Stimulated activated effector memory CD8-positive, alpha-beta T cell treated with anti-CD3 and anti-CD28 coated beads, Interleukin-12 subunit alpha, Interleukin-12 subunit beta, amount 100 ng/mL, for 72 hours (primary cell): ENCODE measurements at regions not wholly inside any gene's neighbourhood (a gene's known extent, or its start where the extent isn't known, plus 50 kb on each side); places are given as distances from the start of the nearest gene placed in this dataset.
"Not testable (repeated sequence)": the region's sequence is repeated elsewhere in the genome, so short reads cannot be mapped to it uniquely, and the experiment has no call there.

Source experiments
- ATAC-seq: fragments of 150-1000 bp; cut with Tn5 transposase; 2 replicates; pipeline ENCODE4 v1.10.0; 2021
- DNase-seq, 2 donors: peaks; one replicate each; pipeline ENCODE4 v3.0.0; 2021 to 2022; ENCODE audit warnings: low spot score in 2 of 2
- H3K27ac Mint-ChIP-seq: one replicate; pipeline ENCODE4 v1.8.0; 2022; ENCODE audit warnings: mild to moderate bottlenecking, mixed read lengths
- H3K36me3 Mint-ChIP-seq: one replicate; pipeline ENCODE4 v1.8.0; 2022; ENCODE audit warnings: mild to moderate bottlenecking, mixed read lengths
- H3K4me1 Mint-ChIP-seq: one replicate; pipeline ENCODE4 v1.8.0; 2022; ENCODE audit warnings: mixed read lengths
- H3K4me3 Mint-ChIP-seq: one replicate; pipeline ENCODE4 v1.8.0; 2022; ENCODE audit warnings: mild to moderate bottlenecking, mixed read lengths
- H3K9me3 Mint-ChIP-seq: one replicate; pipeline ENCODE4 v1.8.0; 2022; ENCODE audit warnings: mixed read lengths

DNA sequence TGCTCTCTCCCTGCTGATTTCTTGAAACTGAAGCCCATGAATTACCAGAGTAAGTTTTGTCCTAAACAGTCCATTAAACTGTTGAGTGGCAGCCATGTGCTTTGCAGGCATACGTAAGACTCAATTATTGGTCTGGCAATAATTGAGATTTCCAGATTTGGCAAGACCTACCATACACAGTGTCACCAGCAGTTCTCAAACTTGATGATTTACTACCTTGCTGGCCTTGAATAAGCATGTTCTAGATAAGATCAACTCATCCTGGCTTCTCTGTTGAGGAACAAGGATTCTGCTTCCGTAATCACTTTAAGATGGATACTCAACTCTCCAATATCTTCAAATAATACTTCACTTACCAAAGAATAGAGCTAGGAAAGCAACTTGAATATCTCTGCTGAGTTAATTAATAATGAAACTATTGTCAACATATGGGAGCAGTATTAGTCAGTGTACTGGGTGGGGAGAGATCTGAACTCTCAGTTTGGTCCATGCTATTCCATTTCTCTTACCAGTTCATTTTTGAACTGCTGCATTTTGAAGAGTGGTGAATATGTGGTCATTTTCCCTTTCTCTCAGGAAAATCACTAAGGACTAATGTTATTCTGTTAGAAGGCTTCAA, 181.4 kb downstream of the IPMK start:
- Mint-ChIP-seq H3K27ac (no peak overlapping the region), H3K9me3 (no peaks in the 10 kb centered on the region), H3K4me3 (no peak overlapping the region), H3K36me3 (no peaks in the 10 kb centered on the region), H3K4me1 (no peaks in the 10 kb centered on the region)
- ATAC-seq (no peak), DNase-seq (no peak)

DNA sequence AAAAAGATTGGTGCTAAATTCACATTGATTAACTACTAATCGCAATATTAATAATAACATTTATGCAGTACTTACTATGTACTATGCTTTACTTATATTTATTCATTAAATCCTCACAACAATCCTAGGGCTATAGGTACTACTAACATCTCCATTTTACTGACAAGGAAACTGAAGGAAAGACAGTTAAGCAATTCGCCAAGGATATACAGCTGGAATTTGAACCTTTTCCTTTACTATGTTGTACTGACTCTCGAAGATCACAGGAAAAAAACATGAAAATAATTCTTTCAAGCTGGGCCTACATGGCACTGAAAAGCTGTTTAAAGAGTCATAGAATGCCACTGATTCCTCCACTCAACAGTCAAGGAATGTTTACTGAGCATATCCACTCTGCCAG, 185.4 kb downstream of the IPMK start:
- no peaks in the 10 kb centered on the region for H3K4me1 Mint-ChIP-seq
- DNase-seq (no peak), ATAC-seq (no peak)
- no peak overlapping the region for H3K4me3 Mint-ChIP-seq
- H3K9me3 Mint-ChIP-seq: no peaks in the 10 kb centered on the region
- no peaks in the 10 kb centered on the region for H3K36me3 Mint-ChIP-seq
- no peak overlapping the region for H3K27ac Mint-ChIP-seq

DNA sequence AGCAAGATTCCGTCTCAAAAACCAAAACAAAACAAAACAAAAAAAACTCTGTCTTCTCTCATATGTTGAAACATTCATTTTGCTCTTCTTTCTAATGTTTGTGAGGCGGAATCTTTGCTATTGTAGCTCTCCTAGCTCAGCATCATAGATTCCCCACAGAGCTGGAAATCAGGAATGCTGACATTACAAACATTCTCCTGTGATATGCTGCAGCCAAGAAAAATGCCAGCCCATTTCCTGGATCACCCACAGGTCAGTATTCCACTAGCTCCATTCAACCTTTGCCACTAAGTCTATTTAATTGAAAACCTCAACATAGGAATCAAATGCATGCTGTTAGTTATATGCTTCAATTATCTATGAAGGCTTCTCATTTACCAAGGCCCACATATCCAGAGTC, 186.3 kb downstream of the IPMK start:
- no peaks in the 10 kb centered on the region for H3K4me1 Mint-ChIP-seq
- H3K27ac Mint-ChIP-seq: no peak overlapping the region
- H3K4me3 Mint-ChIP-seq: no peak overlapping the region
- no peaks in the 10 kb centered on the region for H3K36me3 Mint-ChIP-seq
- no peak for DNase-seq
- no peaks in the 10 kb centered on the region for H3K9me3 Mint-ChIP-seq
- ATAC-seq: no peak

DNA sequence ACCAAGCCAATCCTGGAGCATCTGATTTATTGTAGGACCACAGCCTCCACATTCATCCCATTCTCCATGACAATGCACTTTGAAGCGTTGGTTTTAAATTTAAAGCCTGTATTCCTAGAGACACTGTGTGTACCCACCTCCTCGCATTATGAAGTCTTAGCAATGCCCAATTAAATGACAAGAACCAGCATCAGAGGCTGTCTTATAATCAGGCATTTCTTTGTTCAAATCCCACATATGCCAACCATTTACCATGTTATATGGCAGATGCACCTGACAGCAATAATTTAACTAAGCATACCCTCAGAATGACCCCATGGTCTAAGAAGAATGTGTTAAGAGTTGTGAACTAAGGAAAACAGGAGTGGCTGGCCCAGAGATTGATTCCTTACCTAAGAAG, 188.2 kb downstream of the IPMK start:
- H3K27ac Mint-ChIP-seq: no peak overlapping the region
- H3K9me3 Mint-ChIP-seq: no peaks in the 10 kb centered on the region
- H3K36me3 Mint-ChIP-seq: no peaks in the 10 kb centered on the region
- no peak overlapping the region for H3K4me3 Mint-ChIP-seq
- ATAC-seq (no peak), DNase-seq (no peak)
- no peaks in the 10 kb centered on the region for H3K4me1 Mint-ChIP-seq

DNA sequence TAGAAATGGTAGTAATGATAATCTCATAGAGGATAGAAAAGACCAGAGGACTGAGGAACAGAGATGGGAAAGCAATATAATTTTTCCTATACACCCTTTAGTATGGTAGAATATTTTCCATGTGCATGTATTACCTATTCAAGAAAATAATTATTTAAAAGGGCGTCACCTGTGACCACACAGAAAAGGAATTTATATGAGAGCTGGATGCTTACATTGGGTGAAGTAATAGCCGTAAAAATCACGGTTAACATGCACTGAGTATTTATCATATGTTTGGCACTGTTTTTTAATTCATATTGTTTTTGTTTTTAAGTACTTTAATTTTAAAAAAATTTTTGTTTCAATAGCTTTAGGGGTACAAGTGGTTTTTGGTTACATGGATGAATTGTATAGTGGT, 195.1 kb downstream of the IPMK start:
- H3K4me3 Mint-ChIP-seq: no peak overlapping the region
- DNase-seq (no peak), ATAC-seq (no peak)
- no peaks in the 10 kb centered on the region for H3K36me3 Mint-ChIP-seq
- H3K9me3 Mint-ChIP-seq: no peaks in the 10 kb centered on the region
- no peaks in the 10 kb centered on the region for H3K4me1 Mint-ChIP-seq
- H3K27ac Mint-ChIP-seq: no peak overlapping the region

DNA sequence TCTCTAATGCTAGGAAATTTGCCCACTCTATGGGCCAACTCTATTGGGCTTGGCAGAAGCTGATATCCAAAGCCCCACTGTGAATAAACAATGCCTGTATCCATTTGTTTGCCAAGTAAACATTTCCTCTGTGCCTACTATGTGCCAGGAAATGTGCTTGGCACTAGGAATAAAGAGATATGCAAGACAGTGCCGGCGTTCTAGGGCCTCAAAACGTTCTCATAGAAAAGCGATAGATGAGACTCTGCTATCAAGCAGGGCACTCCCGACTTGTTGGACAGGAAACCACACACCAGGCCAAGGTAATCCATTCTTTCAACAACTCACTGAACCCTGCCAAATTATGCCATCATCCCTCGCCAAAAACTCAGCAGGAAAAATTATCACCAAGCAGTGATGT, 196.7 kb downstream of the IPMK start:
- H3K27ac Mint-ChIP-seq: no peak overlapping the region
- no peaks in the 10 kb centered on the region for H3K36me3 Mint-ChIP-seq
- no peak overlapping the region for H3K4me3 Mint-ChIP-seq
- no peak for DNase-seq
- no peak for ATAC-seq
- no peaks in the 10 kb centered on the region for H3K4me1 Mint-ChIP-seq
- no peaks in the 10 kb centered on the region for H3K9me3 Mint-ChIP-seq

DNA sequence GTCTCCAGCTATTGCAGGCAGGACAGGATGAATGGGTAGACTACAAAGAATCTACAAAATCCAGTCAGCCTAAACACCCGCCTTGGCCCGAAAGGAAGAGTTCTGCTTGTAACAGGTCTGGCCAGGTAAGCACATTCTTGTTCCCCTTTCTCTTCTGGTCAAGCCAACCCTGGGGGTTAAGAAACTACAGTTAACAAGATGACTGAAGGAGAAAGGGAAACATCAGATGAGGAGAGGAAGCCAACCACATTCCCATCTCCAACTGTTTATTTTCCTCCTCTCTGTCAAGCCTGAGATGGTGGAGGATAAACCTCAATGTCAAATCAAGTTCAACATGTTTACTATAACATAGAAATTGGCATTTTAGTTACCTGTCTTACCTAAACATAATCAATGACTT, 198.9 kb downstream of the IPMK start:
- no peak overlapping the region for H3K27ac Mint-ChIP-seq
- H3K4me1 Mint-ChIP-seq: no peaks in the 10 kb centered on the region
- no peak overlapping the region for H3K4me3 Mint-ChIP-seq
- ATAC-seq: no peak
- H3K9me3 Mint-ChIP-seq: no peaks in the 10 kb centered on the region
- H3K36me3 Mint-ChIP-seq: no peaks in the 10 kb centered on the region
- DNase-seq: no peak

DNA sequence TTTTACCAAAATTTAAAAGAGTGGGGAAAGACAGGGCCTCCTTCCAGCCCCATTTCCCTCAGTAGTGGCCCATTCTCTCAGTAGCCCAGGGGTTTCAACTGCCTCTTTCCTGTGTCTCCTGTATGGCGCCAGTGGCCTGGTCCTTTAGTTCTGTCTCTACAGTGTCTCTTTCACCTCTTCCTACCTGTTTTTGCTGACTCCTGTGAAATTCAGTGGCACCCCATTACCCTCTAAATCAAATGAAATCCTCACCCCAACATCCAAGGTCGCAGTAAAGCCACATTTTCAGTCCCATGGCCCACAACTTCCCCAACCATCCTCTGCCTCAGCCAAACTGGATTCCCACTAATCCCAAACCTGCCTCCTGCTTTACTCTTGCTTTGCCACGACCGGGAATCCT, 200.7 kb downstream of the IPMK start:
- no peak for ATAC-seq
- Mint-ChIP-seq H3K36me3 (no peaks in the 10 kb centered on the region), H3K27ac (no peak overlapping the region), H3K4me1 (no peaks in the 10 kb centered on the region), H3K4me3 (no peak overlapping the region), H3K9me3 (no peaks in the 10 kb centered on the region)
- no peak for DNase-seq

DNA sequence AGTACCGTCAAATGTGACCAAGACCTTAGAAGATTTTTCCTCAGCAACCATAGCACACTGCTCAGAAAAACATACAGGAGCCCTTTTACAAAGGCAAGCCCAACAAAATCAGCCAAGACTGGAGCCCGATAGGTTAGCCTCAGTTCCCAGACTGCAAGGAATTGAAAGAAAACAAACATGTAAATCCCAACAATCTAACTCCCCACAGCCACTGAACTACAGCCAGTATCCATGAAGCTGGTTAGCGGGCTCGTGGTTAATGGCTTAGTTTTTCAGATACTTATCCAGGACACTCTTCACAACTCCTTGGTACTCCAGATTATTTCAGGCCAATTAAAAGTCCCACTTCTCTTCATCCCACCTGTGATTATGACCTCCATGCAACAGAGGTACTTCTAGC, 201.6 kb downstream of the IPMK start:
- ATAC-seq (no peak), DNase-seq (no peak)
- no peak overlapping the region for H3K27ac Mint-ChIP-seq
- H3K4me3 Mint-ChIP-seq: no peak overlapping the region
- no peaks in the 10 kb centered on the region for H3K36me3 Mint-ChIP-seq
- no peaks in the 10 kb centered on the region for H3K9me3 Mint-ChIP-seq
- no peaks in the 10 kb centered on the region for H3K4me1 Mint-ChIP-seq

DNA sequence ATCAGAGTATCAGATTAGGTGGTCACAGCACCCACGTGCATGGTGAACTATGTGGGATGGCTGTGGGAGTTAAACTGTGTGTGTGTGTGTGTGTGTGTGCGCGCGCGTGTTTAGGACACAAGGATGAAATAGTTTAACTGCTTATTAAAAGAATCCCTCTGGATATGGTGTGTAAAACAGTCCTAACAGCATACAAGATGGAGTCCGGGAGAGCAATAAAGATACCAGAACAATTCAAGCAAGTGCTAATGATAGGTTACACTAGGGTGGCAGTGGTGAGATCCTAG, 202.2 kb downstream of the IPMK start:
- no peaks in the 10 kb centered on the region for H3K36me3 Mint-ChIP-seq

DNA sequence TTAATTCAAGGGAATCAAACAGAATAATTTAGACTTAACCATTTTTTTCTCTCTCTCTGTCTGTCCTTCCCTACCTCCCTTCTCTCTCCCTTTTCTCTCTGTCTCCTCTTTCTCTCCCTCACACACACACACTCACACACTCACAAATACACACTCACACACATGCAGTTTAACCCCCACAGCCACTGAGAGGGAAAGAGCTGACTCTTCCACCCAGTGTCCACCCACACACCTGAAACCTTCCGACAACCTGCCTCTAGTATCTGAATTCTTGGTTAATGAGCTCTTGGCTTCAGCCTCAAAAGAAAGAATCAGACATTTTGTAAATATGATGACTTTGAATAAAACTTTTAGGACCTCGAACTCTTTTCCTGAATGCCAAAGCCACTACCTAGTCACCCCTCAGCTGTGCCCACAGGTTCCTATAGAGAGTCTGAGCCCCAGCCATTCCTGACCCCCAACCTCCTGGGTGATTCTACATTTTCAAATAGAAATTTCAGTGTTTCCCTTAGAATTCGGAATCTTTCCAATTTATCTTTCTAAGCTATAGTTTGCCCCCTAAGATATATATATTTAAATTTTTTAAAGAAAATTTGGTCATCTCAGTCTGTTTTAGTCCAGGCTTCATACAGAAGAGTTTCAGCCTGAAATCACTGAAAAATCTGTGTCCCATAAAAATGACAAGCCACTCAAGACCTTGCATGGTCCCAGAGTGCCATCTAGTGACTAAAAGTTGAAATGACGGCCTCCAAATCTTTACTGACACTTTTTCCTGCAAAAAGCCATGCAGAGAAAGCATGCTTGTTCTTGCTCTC, 202.8 kb downstream of the IPMK start:
- no peaks in the 10 kb centered on the region for H3K4me1 Mint-ChIP-seq
- H3K4me3 Mint-ChIP-seq: no peak overlapping the region
- no peaks in the 10 kb centered on the region for H3K9me3 Mint-ChIP-seq
- DNase-seq (peak in 1 of 2 donors; percentile 5), ATAC-seq (no peak)
- H3K36me3 Mint-ChIP-seq: no peaks in the 10 kb centered on the region
- H3K27ac Mint-ChIP-seq: no peak overlapping the region

More for the DNA sequence above, 202.2 kb downstream of the IPMK start:
- Mint-ChIP-seq H3K4me3 (no peak overlapping the region), H3K27ac (no peak overlapping the region), H3K4me1 (no peaks in the 10 kb centered on the region), H3K9me3 (no peaks in the 10 kb centered on the region)
- ATAC-seq: no peak
- DNase-seq: no peak

DNA sequence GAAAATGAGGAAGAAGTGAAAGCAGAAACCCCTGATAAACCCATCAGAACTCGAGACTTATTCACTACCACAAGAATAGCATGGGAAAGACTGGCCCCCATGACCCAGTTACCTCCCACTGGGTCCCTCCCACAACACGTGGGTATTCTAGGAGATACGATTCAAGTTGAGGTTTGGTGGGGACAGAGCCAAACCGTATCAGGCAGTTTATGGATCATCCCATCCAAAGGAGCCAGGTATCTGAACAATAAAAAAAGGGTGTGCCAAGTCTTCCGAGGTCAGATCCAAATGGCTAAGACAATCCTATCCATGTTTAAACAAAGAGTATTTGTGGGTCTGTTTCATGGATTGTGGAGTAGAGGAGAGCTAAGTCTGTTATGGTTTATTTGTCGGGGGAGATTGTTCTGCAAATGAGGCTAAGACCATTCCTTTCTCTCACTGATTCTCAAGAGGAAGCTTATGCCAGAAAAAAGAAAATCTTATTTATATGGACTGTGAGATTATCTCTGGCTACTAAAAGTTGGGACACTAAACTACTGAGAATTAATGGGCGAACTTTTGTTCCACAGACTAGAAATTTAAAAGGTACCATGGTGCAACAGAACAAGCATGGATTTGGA, 203.7 kb downstream of the IPMK start:
- DNase-seq: no peak
- H3K9me3 Mint-ChIP-seq: no peaks in the 10 kb centered on the region
- H3K4me1 Mint-ChIP-seq: no peaks in the 10 kb centered on the region
- H3K4me3 Mint-ChIP-seq: no peak overlapping the region
- ATAC-seq: no peak
- no peak overlapping the region for H3K27ac Mint-ChIP-seq
- no peaks in the 10 kb centered on the region for H3K36me3 Mint-ChIP-seq

DNA sequence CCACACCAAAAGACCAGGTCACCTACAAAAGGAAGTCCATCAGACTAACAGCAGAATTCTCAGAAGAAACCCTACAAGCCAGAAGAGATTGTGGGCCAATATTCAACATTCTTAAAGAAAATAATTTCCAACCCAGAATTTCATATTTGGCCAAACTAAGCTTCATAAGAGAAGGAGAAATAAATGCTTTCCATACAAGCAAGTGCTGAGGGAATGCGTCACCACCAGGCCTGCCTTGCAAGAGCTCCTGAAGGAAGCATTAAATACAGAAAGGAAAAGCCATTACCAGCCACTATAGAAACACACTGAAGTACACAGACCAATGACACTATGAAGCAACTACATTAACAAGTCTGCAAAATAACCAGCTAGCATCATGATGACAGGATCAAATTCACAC, 209.0 kb downstream of the IPMK start:
- H3K4me1 Mint-ChIP-seq, H3K4me3 Mint-ChIP-seq, H3K27ac Mint-ChIP-seq, DNase-seq, ATAC-seq, H3K36me3 Mint-ChIP-seq, H3K9me3 Mint-ChIP-seq: not testable (repeated sequence)

DNA sequence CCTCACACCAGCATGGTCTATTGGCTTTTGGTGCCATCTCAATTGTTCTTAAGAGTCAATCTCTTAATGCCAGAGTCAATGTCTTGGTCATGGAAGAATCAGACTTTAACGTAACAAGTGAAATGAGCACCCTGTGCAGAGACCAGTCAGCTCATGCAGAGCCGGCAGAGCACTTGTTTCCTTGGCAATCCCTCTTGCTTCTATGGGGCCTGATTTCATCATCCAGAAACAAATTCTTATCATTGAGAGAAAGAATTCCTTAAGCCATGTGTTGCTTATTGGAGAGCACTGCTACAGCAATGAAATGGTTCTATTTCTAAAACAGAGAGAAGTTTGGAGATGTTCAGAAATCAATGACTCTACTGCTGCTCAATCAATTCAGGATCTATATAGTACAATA, 212.8 kb downstream of the IPMK start:
- H3K9me3 Mint-ChIP-seq: no peaks in the 10 kb centered on the region
- H3K4me3 Mint-ChIP-seq: no peak overlapping the region
- H3K36me3 Mint-ChIP-seq: no peaks in the 10 kb centered on the region
- no peak for DNase-seq
- H3K27ac Mint-ChIP-seq: no peak overlapping the region
- ATAC-seq: no peak
- H3K4me1 Mint-ChIP-seq: no peaks in the 10 kb centered on the region

DNA sequence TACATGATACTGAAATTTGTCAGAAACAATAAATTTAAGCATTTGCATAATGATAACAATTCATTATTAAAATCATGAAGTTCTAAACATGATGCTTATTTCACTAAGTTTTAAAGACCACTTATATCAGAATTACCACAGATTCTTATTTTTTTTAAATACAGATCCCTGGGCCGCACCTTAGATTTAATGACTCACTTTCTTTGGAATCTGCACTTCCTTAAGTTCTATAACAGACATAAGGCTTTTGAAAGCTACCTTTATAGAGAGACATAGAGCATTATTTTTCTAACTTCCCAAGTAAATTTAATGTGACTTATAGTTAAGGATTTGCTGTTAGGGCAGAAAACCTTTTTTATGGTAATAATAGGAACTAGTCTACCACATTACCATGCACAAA, 214.9 kb downstream of the IPMK start:
- Mint-ChIP-seq H3K4me3 (no peak overlapping the region), H3K4me1 (no peaks in the 10 kb centered on the region), H3K27ac (no peak overlapping the region), H3K36me3 (no peaks in the 10 kb centered on the region), H3K9me3 (no peaks in the 10 kb centered on the region)
- no peak for ATAC-seq
- no peak for DNase-seq

DNA sequence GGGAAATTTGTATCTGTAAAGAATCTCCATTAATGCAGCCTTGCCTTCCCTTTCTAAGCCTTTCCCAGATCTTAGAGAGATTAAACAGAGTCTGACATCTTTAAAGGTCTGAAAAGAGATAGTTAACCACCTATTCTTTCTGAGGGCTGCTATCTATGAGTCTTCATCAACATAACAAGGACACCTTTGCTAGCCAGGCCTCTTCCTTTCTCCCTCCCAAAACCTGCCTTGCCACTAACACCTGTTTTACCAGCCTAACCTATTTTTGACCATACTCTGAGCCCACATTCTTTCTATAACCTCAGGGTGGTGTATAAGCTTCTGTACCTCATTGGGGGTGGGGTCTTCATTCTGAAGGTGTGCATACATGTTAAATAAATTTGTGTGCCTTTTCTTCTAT, 217.1 kb downstream of the IPMK start:
- no peak overlapping the region for H3K27ac Mint-ChIP-seq

More for the DNA sequence above, 217.1 kb downstream of the IPMK start:
- H3K36me3 Mint-ChIP-seq: no peaks in the 10 kb centered on the region
- H3K4me1 Mint-ChIP-seq: no peaks in the 10 kb centered on the region
- DNase-seq (no peak), ATAC-seq (no peak)
- H3K4me3 Mint-ChIP-seq: no peak overlapping the region
- no peaks in the 10 kb centered on the region for H3K9me3 Mint-ChIP-seq
